HG03442 (cell line): ENCODE measurements at regions not wholly inside any gene's neighbourhood (a gene's known extent, or its start where the extent isn't known, plus 50 kb on each side); places are given as distances from the start of the nearest gene placed in this dataset.

Experiments used
- ATAC-seq: cut with Tn5 transposase; IDR thresholded peaks from one replicate; pipeline ENCODE4 v1.9.1; 2021; ENCODE audit warnings: mild to moderate bottlenecking, moderate library complexity; ENCODE audit not compliant: unreplicated experiment

GRCh38 chr11:110891411-110891810, 179.2 kb upstream of the ARHGAP20 start:
- ATAC-seq = no peak

- no peak for ATAC-seq
Measured at GRCh38 chr11:110890995-110891394, 178.8 kb upstream of the ARHGAP20 start.

GRCh38 chr11:110886288-110886970, 174.2 kb upstream of the ARHGAP20 start:
- no peak for ATAC-seq

GRCh38 chr11:110883256-110883655, 171.0 kb upstream of the ARHGAP20 start:
- ATAC-seq = no peak

GRCh38 chr11:110878513-110878912, 166.3 kb upstream of the ARHGAP20 start:
- ATAC-seq = no peak

- no peak for ATAC-seq
Measured at GRCh38 chr11:110874437-110875030, 162.3 kb upstream of the ARHGAP20 start.

- no peak for ATAC-seq
Measured at GRCh38 chr11:110873975-110874374, 161.7 kb upstream of the ARHGAP20 start.

- no peak for ATAC-seq
Measured at GRCh38 chr11:110870816-110871522, 158.7 kb upstream of the ARHGAP20 start.

- no peak for ATAC-seq
Measured at GRCh38 chr11:110867951-110868350, 155.7 kb upstream of the ARHGAP20 start.

- no peak for ATAC-seq
Measured at GRCh38 chr11:110866081-110866480, 153.8 kb upstream of the ARHGAP20 start.

GRCh38 chr11:110862407-110862806, 150.2 kb upstream of the ARHGAP20 start:
- no peak for ATAC-seq

GRCh38 chr11:110860461-110860860, 148.2 kb upstream of the ARHGAP20 start:
- ATAC-seq = no peak

GRCh38 chr11:110859998-110860397, 147.8 kb upstream of the ARHGAP20 start:
- no peak for ATAC-seq

- ATAC-seq = no peak
Measured at GRCh38 chr11:110859240-110859840, 147.1 kb upstream of the ARHGAP20 start.

GRCh38 chr11:110858547-110858921, 146.3 kb upstream of the ARHGAP20 start:
- ATAC-seq = peak; percentile 71

- peak; percentile 29 for ATAC-seq
Measured at GRCh38 chr11:110857892-110858546, 145.8 kb upstream of the ARHGAP20 start.

GRCh38 chr11:110856996-110857812, 145.0 kb upstream of the ARHGAP20 start:
- ATAC-seq = peak; percentile 50

GRCh38 chr11:110856340-110856739, 144.1 kb upstream of the ARHGAP20 start:
- ATAC-seq = no peak

GRCh38 chr11:110855191-110855590, 143.0 kb upstream of the ARHGAP20 start:
- no peak for ATAC-seq

- no peak for ATAC-seq
Measured at GRCh38 chr11:110852921-110853490, 140.8 kb upstream of the ARHGAP20 start.
